ENCODE measurements at regions not wholly inside any gene's neighbourhood (a gene's known extent, or its start where the extent isn't known, plus 50 kb on each side); places are given as distances from the start of the nearest gene placed in this dataset.

GRCh38 chr15:70466305-70466704, 297.1 kb downstream of the UACA start:
- Histone ChIP-seq H3K4me1 (replicated peaks in 1 of 4; ENCODE audit: control insufficient read depth in 3 of 4, insufficient read depth in 4 of 4, low read length in 3 of 4) (no peaks in the 10 kb centered on the region), H3K18ac (ENCODE audit: extremely low read depth, low read length) (no peak overlapping the region), H2BK12ac (ENCODE audit: low read depth, low read length) (no peak overlapping the region), H3K4me2 (ENCODE audit: insufficient read depth in 1 of 2, low read depth in 2 of 2, low read length in 2 of 2) (no peak overlapping the region), H2BK20ac (ENCODE audit: low read length) (no peak overlapping the region), H3K79me2 (ENCODE audit: control insufficient read depth in 1 of 2, insufficient read depth in 2 of 2, low read length in 2 of 2) (no peaks in the 10 kb centered on the region), H3K23ac (ENCODE audit: insufficient read length) (no peak overlapping the region), H3K4me3 (ENCODE audit: extremely low read depth in 1 of 4, insufficient read depth in 2 of 4, low read depth in 3 of 4, low read length in 4 of 4) (no peak overlapping the region), H4K8ac (ENCODE audit: extremely low read depth, insufficient read depth, low read length) (no peak overlapping the region; the same call in 1 of the 2 replicates), H4K5ac (ENCODE audit: insufficient read length, low read depth, low read length) (no peak overlapping the region), H3K9me3 (ENCODE audit: insufficient read depth in 2 of 2, low read depth in 1 of 2, low read length in 1 of 2) (no peaks in the 10 kb centered on the region), H3K4ac (replicated peaks; ENCODE audit: insufficient read length, low read depth, low read length) (no peak overlapping the region), H3K9ac (replicated peaks in 1 of 4; ENCODE audit: extremely low read depth in 1 of 4, low read depth in 3 of 4, low read length in 3 of 4) (no peak overlapping the region), H2BK15ac (ENCODE audit: low read length) (no peak overlapping the region), H3K56ac (replicated peaks; ENCODE audit: insufficient read length, low read depth, low read length) (no peak overlapping the region), H2AK5ac (ENCODE audit: low read depth, low read length) (no peak overlapping the region), H3K27ac (ENCODE audit: low read depth, low read length) (no peak overlapping the region), H3K14ac (ENCODE audit: insufficient read length) (no peak overlapping the region), H2BK5ac (ENCODE audit: low read depth, low read length) (no peak overlapping the region), H2AFZ (ENCODE audit: low read length) (no peak overlapping the region), H3K79me1 (ENCODE audit: low read depth, low read length) (no peaks in the 10 kb centered on the region), H3K23me2 (ENCODE audit: low read depth, low read length) (no peaks in the 10 kb centered on the region), H3K27me3 (replicated peaks in 1 of 4; ENCODE audit: control insufficient read depth in 3 of 4, extremely low read depth in 1 of 4, insufficient read depth in 3 of 4, low read length in 3 of 4) (no peaks in the 10 kb centered on the region), H4K91ac (replicated peaks; ENCODE audit: insufficient read length, low read length) (no peak overlapping the region), H2BK120ac (replicated peaks; ENCODE audit: low read depth, low read length) (no peak overlapping the region), H3K36me3 (ENCODE audit: control insufficient read depth in 2 of 4, insufficient read depth in 4 of 4, low read length in 3 of 4) (no peaks in the 10 kb centered on the region), H4K20me1 (replicated peaks in 1 of 2; ENCODE audit: control insufficient read depth in 1 of 2, insufficient read depth in 2 of 2, low read length in 2 of 2) (no peaks in the 10 kb centered on the region)
- CTCF ChIA-PET (ENCODE audit: partially characterized antibody): interaction anchor here (0.6 to 9.1 kb wide), 38 partner anchors 10 to 990 kb away, joined by 3 to 81 read pairs (median 4); no protein-coding TSS in a partner anchor
- POLR2A ChIA-PET (ENCODE audit: partially characterized antibody): no interaction called here
- FAIRE-seq: no peak
- 56% methylated on average over 3 of the region's 3 CpGs; no CpG with 5 or more reads in 1 of the 2 experiments for WGBS, 2 experiments (ENCODE audit: extremely low coverage in 1 of 2, insufficient coverage in 1 of 2, insufficient read length in 1 of 2, insufficient replicate concordance in 2 of 2, low coverage in 1 of 2, low lambda C conversion rate in 2 of 2, missing lambda C conversion rate in 1 of 2)
- TF ChIP-seq ATF3 (IDR thresholded peaks at IDR 0.05; ENCODE audit: insufficient read depth, low read depth, low read length): no peak
- TF ChIP-seq SP1 (IDR thresholded peaks at IDR 0.05; ENCODE audit: low read depth, low read length): no peak
- TF ChIP-seq TEAD4 (IDR thresholded peaks at IDR 0.05; ENCODE audit: low read depth, low read length): no peak
- TF ChIP-seq CHD1 (IDR thresholded peaks at IDR 0.05; ENCODE audit: low read depth, low read length): no peak
- TF ChIP-seq POU5F1 (IDR thresholded peaks at IDR 0.05; ENCODE audit: low read depth, low read length): no peak
- TF ChIP-seq E2F6 (IDR thresholded peaks at IDR 0.05): no peak
- no peak for TF ChIP-seq MAFK (IDR thresholded peaks at IDR 0.05; ENCODE audit: low read depth, low read length)
- TF ChIP-seq RXRA (IDR thresholded peaks at IDR 0.05; ENCODE audit: insufficient read depth, low read depth, low read length): no peak
- TF ChIP-seq SIX5 (IDR thresholded peaks at IDR 0.05; ENCODE audit: low read depth, low read length): no peak
- no peak for TF ChIP-seq EGR1 (IDR thresholded peaks at IDR 0.05; ENCODE audit: borderline replicate concordance, low read depth, low read length)
- no peak for TF ChIP-seq KDM4A (IDR thresholded peaks at IDR 0.05; ENCODE audit: low read depth, low read length, severe bottlenecking)
- TF ChIP-seq CREB1 (IDR thresholded peaks at IDR 0.05): no peak
- DNase-seq (ENCODE audit: low read depth in 1 of 2, low spot score in 2 of 2): no peak

Measured in H1 (cell line).